ENCODE measurements at regions not wholly inside any gene's neighbourhood (a gene's known extent, or its start where the extent isn't known, plus 50 kb on each side); places are given as distances from the start of the nearest gene placed in this dataset.

GRCh38 chr1:34627465-34628240, 127.2 kb upstream of the GJB5 start:
- no peak for TF ChIP-seq CTCF (IDR thresholded peaks at IDR 0.05)
- no peak for TF ChIP-seq POLR2A (IDR thresholded peaks at IDR 0.05)
- no peak for TF ChIP-seq POLR2AphosphoS5 (IDR thresholded peaks at IDR 0.05)
- no peak for TF ChIP-seq EP300 (IDR thresholded peaks at IDR 0.05)
